Suppressor macrophage (primary cell): ENCODE measurements at regions not wholly inside any gene's neighbourhood (a gene's known extent, or its start where the extent isn't known, plus 50 kb on each side); places are given as distances from the start of the nearest gene placed in this dataset.
"Not testable (repeated sequence)": the region's sequence is repeated elsewhere in the genome, so short reads cannot be mapped to it uniquely, and the experiment has no call there.

Source experiments
- DNase-seq, 4 experiments: peaks; one replicate each; pipeline ENCODE4 v3.0.0-alpha.2; 2020 to 2022

GRCh38 chr12:46983959-46984841 is 95.2 kb upstream of the PCED1B start:
- peak; percentile 40 to 67 (median 47) for DNase-seq

GRCh38 chr12:46985816-46986215 is 93.6 kb upstream of the PCED1B start:
- no peak for DNase-seq

GRCh38 chr12:46988122-46988521 is 91.3 kb upstream of the PCED1B start:
- DNase-seq: not testable (repeated sequence)

GRCh38 chr12:46990211-46990610 is 89.2 kb upstream of the PCED1B start:
- DNase-seq: no peak

GRCh38 chr12:46992051-46992450 is 87.4 kb upstream of the PCED1B start:
- DNase-seq: not testable (repeated sequence)

- DNase-seq: no peak
These were observed 80.5 kb upstream of the PCED1B start for GRCh38 chr12:46998811-46999368.

- DNase-seq: no peak
These were observed 74.8 kb upstream of the PCED1B start for GRCh38 chr12:47004634-47005033.

GRCh38 chr12:47007048-47007447 is 72.4 kb upstream of the PCED1B start:
- no peak for DNase-seq

GRCh38 chr12:47012552-47012951 is 66.9 kb upstream of the PCED1B start:
- DNase-seq: no peak

- DNase-seq: peak in 2 of 4 experiments; percentile 9 to 15
These were observed 64.9 kb upstream of the PCED1B start for GRCh38 chr12:47014474-47014873.

- DNase-seq: no peak
These were observed 64.0 kb upstream of the PCED1B start for GRCh38 chr12:47015381-47015780.

- DNase-seq: no peak
These were observed 62.2 kb upstream of the PCED1B start for GRCh38 chr12:47017041-47017713.

- no peak for DNase-seq
These were observed 61.4 kb upstream of the PCED1B start for GRCh38 chr12:47017901-47018475.

GRCh38 chr12:47020211-47020821 is 59.1 kb upstream of the PCED1B start:
- DNase-seq: no peak

- peak; percentile 29 to 79 (median 72) for DNase-seq
These were observed 58.1 kb upstream of the PCED1B start for GRCh38 chr12:47021298-47021697.

GRCh38 chr12:47022296-47022695 is 57.1 kb upstream of the PCED1B start:
- DNase-seq: no peak

- DNase-seq: no peak
These were observed 56.1 kb upstream of the PCED1B start for GRCh38 chr12:47023311-47023710.

- no peak for DNase-seq
These were observed 55.5 kb upstream of the PCED1B start for GRCh38 chr12:47023953-47024352.

GRCh38 chr12:47024463-47024862 is 55.0 kb upstream of the PCED1B start:
- peak in 2 of 4 experiments; percentile 8 to 19 for DNase-seq

GRCh38 chr12:47025349-47025748 is 54.1 kb upstream of the PCED1B start:
- no peak for DNase-seq

- DNase-seq: no peak
These were observed 53.6 kb upstream of the PCED1B start for GRCh38 chr12:47025798-47026197.

GRCh38 chr12:47026291-47026690 is 53.1 kb upstream of the PCED1B start:
- DNase-seq: no peak
